ENCODE measurements at regions not wholly inside any gene's neighbourhood (a gene's known extent, or its start where the extent isn't known, plus 50 kb on each side); places are given as distances from the start of the nearest gene placed in this dataset.

DNA sequence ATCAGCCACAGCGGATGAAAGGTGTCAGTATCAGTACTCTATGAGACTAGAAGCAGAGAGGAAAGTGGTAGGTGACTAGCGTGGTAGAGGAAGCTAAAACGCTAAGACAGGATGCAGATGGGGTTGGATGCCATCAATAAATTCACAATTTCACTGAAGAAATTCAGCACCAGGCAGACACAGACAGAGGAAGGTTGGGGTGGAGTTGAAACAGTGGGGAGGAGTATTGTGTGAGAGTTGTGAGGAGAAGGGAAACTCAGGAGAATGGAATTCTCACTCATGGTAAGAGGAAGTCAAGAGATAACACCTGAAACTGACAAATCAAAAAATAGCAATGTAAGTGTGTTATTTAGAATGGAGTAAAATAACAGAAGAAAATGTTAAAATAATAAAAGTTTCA lies 208.5 kb upstream of the DAB1 start:
- peak; percentile 8 for DNase-seq (ENCODE audit: low read depth)
- no peak overlapping the region for H3K4me3 ChIP-seq (ENCODE audit: low read length)
- TF ChIP-seq, protein P1, sequence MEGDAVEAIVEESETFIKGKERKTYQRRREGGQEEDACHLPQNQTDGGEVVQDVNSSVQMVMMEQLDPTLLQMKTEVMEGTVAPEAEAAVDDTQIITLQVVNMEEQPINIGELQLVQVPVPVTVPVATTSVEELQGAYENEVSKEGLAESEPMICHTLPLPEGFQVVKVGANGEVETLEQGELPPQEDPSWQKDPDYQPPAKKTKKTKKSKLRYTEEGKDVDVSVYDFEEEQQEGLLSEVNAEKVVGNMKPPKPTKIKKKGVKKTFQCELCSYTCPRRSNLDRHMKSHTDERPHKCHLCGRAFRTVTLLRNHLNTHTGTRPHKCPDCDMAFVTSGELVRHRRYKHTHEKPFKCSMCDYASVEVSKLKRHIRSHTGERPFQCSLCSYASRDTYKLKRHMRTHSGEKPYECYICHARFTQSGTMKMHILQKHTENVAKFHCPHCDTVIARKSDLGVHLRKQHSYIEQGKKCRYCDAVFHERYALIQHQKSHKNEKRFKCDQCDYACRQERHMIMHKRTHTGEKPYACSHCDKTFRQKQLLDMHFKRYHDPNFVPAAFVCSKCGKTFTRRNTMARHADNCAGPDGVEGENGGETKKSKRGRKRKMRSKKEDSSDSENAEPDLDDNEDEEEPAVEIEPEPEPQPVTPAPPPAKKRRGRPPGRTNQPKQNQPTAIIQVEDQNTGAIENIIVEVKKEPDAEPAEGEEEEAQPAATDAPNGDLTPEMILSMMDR (conservative IDR thresholded peaks at IDR 0.05; ENCODE audit: low read length), result no peak

DNA sequence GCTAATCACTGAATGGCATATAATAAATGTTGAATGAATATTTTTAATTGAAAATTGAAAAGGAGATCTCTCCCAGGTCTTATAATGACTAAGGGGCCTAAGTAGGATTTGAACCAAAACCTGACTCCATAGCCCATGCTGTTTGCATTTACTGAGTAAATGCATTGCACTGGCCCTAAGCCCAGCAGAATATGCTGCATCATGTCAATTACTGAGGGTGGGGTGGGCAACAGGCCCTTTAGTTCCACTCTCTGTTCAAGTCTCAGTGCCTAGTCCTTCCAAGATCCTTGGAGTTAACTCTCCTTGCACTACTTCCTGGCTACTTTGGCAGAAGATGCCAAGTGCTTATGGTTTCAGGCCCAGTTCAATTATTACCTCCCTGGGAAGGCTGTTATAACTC lies 203.8 kb upstream of the DAB1 start:
- no peak for DNase-seq (ENCODE audit: low read depth)
- no peak overlapping the region for H3K4me3 ChIP-seq (ENCODE audit: low read length)
- TF ChIP-seq, protein P1 (conservative IDR thresholded peaks at IDR 0.05; ENCODE audit: low read length), result no peak

DNA sequence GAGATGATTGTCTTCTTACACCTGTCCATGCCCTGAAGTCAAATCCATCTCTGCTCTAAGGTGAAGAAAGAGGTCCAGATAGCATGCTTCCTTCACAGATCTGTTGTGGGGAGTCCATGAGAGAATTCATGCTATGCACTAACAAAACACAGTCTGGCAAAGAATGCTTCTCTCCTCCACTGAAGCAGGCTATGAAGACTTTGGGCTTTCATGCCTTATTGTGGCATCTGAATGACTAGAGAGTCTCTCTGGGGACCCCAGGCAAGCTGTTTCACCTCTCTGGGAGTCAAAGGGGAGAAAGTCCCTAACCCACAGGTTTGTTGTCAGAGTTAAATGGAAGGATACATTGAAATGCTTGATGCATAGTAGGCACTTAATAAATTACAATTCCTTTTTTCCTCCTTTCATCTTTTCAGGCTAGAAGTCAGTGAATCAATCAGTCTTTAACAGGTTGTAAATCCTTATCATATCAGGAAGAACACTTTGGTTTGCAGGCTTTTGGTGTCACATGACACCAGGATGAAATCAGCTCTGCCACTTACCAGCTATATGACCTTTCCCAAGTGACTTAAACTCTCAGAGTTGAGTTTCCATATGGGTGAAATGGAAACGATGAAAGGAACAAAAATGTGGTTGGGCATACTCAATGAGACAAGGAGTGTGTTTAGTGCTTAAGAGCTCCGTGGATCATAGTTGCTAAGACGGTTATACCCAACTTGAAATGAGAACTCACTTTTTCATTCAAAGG lies 200.1 kb upstream of the DAB1 start:
- no peak for DNase-seq (ENCODE audit: low read depth)
- TF ChIP-seq, protein P1 (conservative IDR thresholded peaks at IDR 0.05; ENCODE audit: low read length), result no peak
- no peak overlapping the region for H3K4me3 ChIP-seq (ENCODE audit: low read length)

DNA sequence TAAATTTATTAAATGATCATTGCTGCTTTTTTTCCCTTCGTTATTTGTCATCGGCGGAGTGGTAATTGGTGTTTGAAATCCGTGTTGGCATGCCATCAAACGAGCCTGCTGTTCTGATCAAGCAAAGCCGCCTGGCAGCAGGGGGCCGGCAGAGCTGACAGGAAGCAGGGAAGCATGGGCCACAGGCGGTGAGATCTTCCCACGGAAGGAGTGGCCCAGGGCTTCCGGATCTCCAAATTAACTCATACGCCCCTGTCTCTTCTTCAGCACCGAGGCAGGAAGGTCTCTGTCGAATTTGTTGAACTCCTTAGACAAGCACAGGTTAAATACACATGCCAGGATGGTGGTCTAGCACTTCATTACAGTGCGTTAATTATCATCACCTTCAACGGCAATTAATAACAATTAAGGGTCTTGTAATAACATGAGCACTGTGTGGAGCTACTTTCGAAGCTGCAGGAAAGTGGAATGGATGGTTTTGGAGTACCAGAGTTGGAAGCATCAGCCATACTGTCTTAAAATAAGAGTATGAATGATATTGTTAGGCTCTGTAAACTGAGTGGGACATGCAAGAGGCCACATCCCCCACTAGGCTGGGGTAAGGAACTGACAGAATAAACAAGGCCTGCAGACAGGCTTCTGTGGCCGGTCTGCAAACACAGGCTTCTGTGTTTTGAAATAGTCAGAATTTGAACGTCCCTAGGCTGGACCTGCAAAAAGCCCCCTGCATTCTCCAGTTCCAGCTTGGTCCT lies 199.4 kb upstream of the DAB1 start:
- peak; percentile 31 for DNase-seq (ENCODE audit: low read depth)
- TF ChIP-seq, protein P1 (conservative IDR thresholded peaks at IDR 0.05; ENCODE audit: low read length), result no peak
- H3K4me3 ChIP-seq (ENCODE audit: low read length), result no peak overlapping the region

DNA sequence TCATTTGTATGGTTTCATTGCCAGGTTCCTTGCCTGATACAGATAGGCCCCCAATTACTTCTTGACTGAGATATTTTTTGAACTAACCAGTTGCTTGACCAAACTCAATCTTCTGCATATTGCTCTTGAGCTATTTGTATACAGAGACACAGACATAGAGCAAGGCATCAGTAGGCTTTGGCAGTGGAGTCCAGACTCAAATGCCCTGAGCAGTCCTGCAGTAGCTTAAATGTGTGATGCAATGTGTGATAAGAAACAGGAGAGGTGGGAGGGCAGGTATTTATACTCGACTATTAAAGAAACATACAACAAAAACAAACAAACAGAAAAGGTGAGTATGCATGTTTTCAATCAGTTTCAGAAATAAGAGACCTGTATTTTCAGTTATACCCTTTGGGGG lies 197.9 kb upstream of the DAB1 start:
- TF ChIP-seq, protein P1 (conservative IDR thresholded peaks at IDR 0.05; ENCODE audit: low read length), result no peak
- no peak for DNase-seq (ENCODE audit: low read depth)
- no peak overlapping the region for H3K4me3 ChIP-seq (ENCODE audit: low read length)

DNA sequence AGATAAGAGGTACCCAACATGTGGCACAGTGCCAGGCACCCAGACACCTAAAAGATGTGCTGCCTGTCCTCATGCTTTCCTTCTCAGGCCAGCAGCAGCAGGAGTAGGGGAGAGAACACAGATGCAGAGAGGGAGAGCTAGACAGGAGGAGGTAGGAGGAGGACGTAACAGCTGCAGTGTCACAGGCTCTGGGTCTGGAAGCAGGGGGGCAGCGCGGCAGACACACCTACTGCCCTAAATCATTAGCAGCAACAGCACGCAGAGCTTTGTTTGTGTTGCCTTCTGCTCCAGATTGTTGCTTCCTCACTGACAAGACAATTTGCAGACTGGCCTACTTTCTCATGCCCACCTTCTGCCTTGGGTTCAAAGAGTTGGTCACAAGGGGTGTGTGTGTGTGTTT lies 196.7 kb upstream of the DAB1 start:
- TF ChIP-seq, protein P1 (conservative IDR thresholded peaks at IDR 0.05; ENCODE audit: low read length), result no peak
- DNase-seq (ENCODE audit: low read depth), result no peak
- H3K4me3 ChIP-seq (ENCODE audit: low read length), result no peak overlapping the region

DNA sequence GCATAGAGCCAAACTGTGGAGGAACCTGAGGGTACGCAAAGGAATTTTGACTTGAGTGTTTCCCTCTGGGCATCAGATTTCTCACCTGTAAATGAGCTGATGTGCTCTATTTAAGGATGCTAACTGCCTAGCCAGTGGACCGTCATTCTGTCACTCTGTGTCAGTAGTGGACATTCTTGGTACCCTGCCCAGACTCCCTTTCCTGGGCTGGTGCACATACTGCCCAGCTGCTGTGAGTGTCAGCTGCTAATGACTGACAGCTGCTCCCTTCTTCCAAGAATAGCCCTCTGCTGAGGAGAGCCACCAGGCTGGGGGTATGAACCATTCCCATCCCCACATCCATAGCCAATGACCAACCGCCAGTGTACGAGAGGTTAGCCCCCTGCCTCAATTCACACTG lies 193.1 kb upstream of the DAB1 start:
- TF ChIP-seq, protein P1 (conservative IDR thresholded peaks at IDR 0.05; ENCODE audit: low read length), result no peak
- DNase-seq (ENCODE audit: low read depth), result no peak
- no peak overlapping the region for H3K4me3 ChIP-seq (ENCODE audit: low read length)
